Suprapubic skin (tissue), 4 donors: ENCODE measurements at regions not wholly inside any gene's neighbourhood (a gene's known extent, or its start where the extent isn't known, plus 50 kb on each side); places are given as distances from the start of the nearest gene placed in this dataset.

Experiments used
- DNase-seq, 2 donors: peaks; one replicate each; pipeline ENCODE4 v3.0.0-alpha.2; 2019; ENCODE audit warnings: low spot score in 2 of 2
- H3K27ac ChIP-seq: fragments of 200-600 bp; sonication (generic); one replicate; pipeline ENCODE4 v1.5.1; 2019
- H3K27me3 ChIP-seq: fragments of 200-600 bp; sonication (generic); one replicate; pipeline ENCODE4 v1.5.1; 2019
- H3K36me3 ChIP-seq: fragments of 200-600 bp; sonication (generic); one replicate; pipeline ENCODE4 v1.5.1; 2019
- H3K4me1 ChIP-seq: fragments of 200-600 bp; sonication (generic); one replicate; pipeline ENCODE4 v1.5.1; 2019
- H3K4me3 ChIP-seq: fragments of 200-600 bp; sonication (generic); one replicate; pipeline ENCODE4 v1.5.1; 2019; ENCODE audit warnings: mild to moderate bottlenecking
- H3K9me3 ChIP-seq: fragments of 200-600 bp; sonication (generic); one replicate; pipeline ENCODE4 v1.5.1; 2019
- CTCF ChIP-seq, 2 donors: fragments of 200-600 bp in 1 of 2; fragments of 450-650 bp in 1 of 2; sonication (generic) in 1 of 2; IDR thresholded peaks; one replicate each; pipeline ENCODE4 v1.5.1; 2016 to 2019; ENCODE audit warnings: antibody characterized with exemption in 2 of 2, mild to moderate bottlenecking in 1 of 2, moderate library complexity in 1 of 2
- EP300 ChIP-seq: sonication (generic); formaldehyde crosslinking; IDR thresholded peaks from one replicate; pipeline ENCODE4 v1.6.1; 2017; ENCODE audit warnings: antibody characterized with exemption
- POLR2A ChIP-seq, 2 donors: fragments of 450-650 bp; IDR thresholded peaks; one replicate each; pipeline ENCODE4 v1.6.1; 2017; ENCODE audit warnings: antibody characterized with exemption in 2 of 2, mild to moderate bottlenecking in 2 of 2, moderate library complexity in 2 of 2
- POLR2AphosphoS5 ChIP-seq, 3 donors: sonication (generic); formaldehyde crosslinking; IDR thresholded peaks; one replicate each; pipeline ENCODE4 v1.6.1; 2017; ENCODE audit warnings: antibody characterized with exemption in 3 of 3
- WGBS: methylation state at CpG from one replicate; pipeline ENCODE4 v1.1.5; 2018; 5-methylcytosine and 5-hydroxymethylcytosine counted together

- WGBS: 80% methylated on average over 13 of the region's 14 CpGs
- Histone ChIP-seq H3K4me1 (no peaks in the 10 kb centered on the region), H3K4me3 (no peak overlapping the region), H3K27me3 (no peaks in the 10 kb centered on the region), H3K9me3 (no peaks in the 10 kb centered on the region), H3K27ac (no peak overlapping the region), H3K36me3 (no peaks in the 10 kb centered on the region)
- no peak for DNase-seq
- TF ChIP-seq CTCF (IDR thresholded peaks at IDR 0.05) (no peak), POLR2A (IDR thresholded peaks at IDR 0.05) (no peak), EP300 (no peak), POLR2AphosphoS5 (IDR thresholded peaks at IDR 0.05) (no peak)
These were observed 284.7 kb upstream of the IRX2 start for GRCh38 chr5:3036041-3036788.

- 95% methylated on average over 5 of the region's 5 CpGs for WGBS
- no peak for DNase-seq
- no peak for TF ChIP-seq CTCF (IDR thresholded peaks at IDR 0.05)
- TF ChIP-seq EP300: no peak
- TF ChIP-seq POLR2A (IDR thresholded peaks at IDR 0.05): no peak
- TF ChIP-seq POLR2AphosphoS5 (IDR thresholded peaks at IDR 0.05): no peak
- H3K9me3 ChIP-seq: no peaks in the 10 kb centered on the region
- H3K27me3 ChIP-seq: no peaks in the 10 kb centered on the region
- H3K36me3 ChIP-seq: no peaks in the 10 kb centered on the region
- no peaks in the 10 kb centered on the region for H3K4me1 ChIP-seq
- no peak overlapping the region for H3K27ac ChIP-seq
- no peak overlapping the region for H3K4me3 ChIP-seq
These were observed 284.0 kb upstream of the IRX2 start for GRCh38 chr5:3035452-3035851.

GRCh38 chr5:3034881-3035280 is 283.4 kb upstream of the IRX2 start:
- WGBS: 67% methylated on average over 1 of the region's 1 CpG
- Histone ChIP-seq H3K36me3 (no peaks in the 10 kb centered on the region), H3K4me3 (no peak overlapping the region), H3K9me3 (no peaks in the 10 kb centered on the region), H3K27ac (no peak overlapping the region), H3K27me3 (no peaks in the 10 kb centered on the region), H3K4me1 (no peaks in the 10 kb centered on the region)
- TF ChIP-seq CTCF (IDR thresholded peaks at IDR 0.05) (no peak), POLR2A (IDR thresholded peaks at IDR 0.05) (no peak), POLR2AphosphoS5 (IDR thresholded peaks at IDR 0.05) (no peak), EP300 (no peak)
- no peak for DNase-seq

GRCh38 chr5:3034449-3034848 is 283.0 kb upstream of the IRX2 start:
- no peaks in the 10 kb centered on the region for H3K4me1 ChIP-seq
- no peak for TF ChIP-seq POLR2A (IDR thresholded peaks at IDR 0.05)
- no peak overlapping the region for H3K4me3 ChIP-seq
- WGBS: 87% methylated on average over 3 of the region's 3 CpGs
- H3K9me3 ChIP-seq: no peaks in the 10 kb centered on the region
- no peaks in the 10 kb centered on the region for H3K27me3 ChIP-seq
- DNase-seq: peak in 1 of 2 donors; percentile 27
- no peak overlapping the region for H3K27ac ChIP-seq
- H3K36me3 ChIP-seq: no peaks in the 10 kb centered on the region

- TF ChIP-seq EP300 (no peak), POLR2A (IDR thresholded peaks at IDR 0.05) (no peak), POLR2AphosphoS5 (IDR thresholded peaks at IDR 0.05) (no peak), CTCF (IDR thresholded peaks at IDR 0.05) (no peak)
- no peak for DNase-seq
- Histone ChIP-seq H3K4me1 (no peaks in the 10 kb centered on the region), H3K4me3 (no peak overlapping the region), H3K36me3 (no peaks in the 10 kb centered on the region), H3K9me3 (no peaks in the 10 kb centered on the region), H3K27ac (no peak overlapping the region), H3K27me3 (no peaks in the 10 kb centered on the region)
- WGBS: 79% methylated on average over 12 of the region's 12 CpGs
These were observed 281.7 kb upstream of the IRX2 start for GRCh38 chr5:3033033-3033755.
